ENCODE measurements at regions not wholly inside any gene's neighbourhood (a gene's known extent, or its start where the extent isn't known, plus 50 kb on each side); places are given as distances from the start of the nearest gene placed in this dataset.

- Histone ChIP-seq H3K36me3 (ENCODE audit: insufficient read depth, low read length) (no peaks in the 10 kb centered on the region), H3K9me3 (ENCODE audit: low read length) (no peaks in the 10 kb centered on the region), H3K4me2 (ENCODE audit: low read length) (no peak overlapping the region), H3K4me3 (ENCODE audit: low read depth, low read length, poor library complexity, severe bottlenecking) (no peak overlapping the region), H3K79me2 (ENCODE audit: insufficient read depth, low read length) (no peaks in the 10 kb centered on the region), H3K27ac (ENCODE audit: low read depth, low read length, poor library complexity, severe bottlenecking) (no peak overlapping the region), H3F3A (ENCODE audit: insufficient read depth, low read length) (no peaks in the 10 kb centered on the region), H3K9me2 (ENCODE audit: low read depth, low read length) (no peaks in the 10 kb centered on the region), H3K9ac (ENCODE audit: low read length) (no peak overlapping the region), H3K4me1 (ENCODE audit: insufficient read depth, low read length, severe bottlenecking) (no peaks in the 10 kb centered on the region), H2AFZ (ENCODE audit: low read length) (no peak overlapping the region), H4K20me1 (ENCODE audit: insufficient read depth, low read length) (no peaks in the 10 kb centered on the region), H3K27me3 (ENCODE audit: insufficient read depth, low read length) (no peaks in the 10 kb centered on the region)
- no peak for TF ChIP-seq EZH2 (IDR thresholded peaks at IDR 0.05; ENCODE audit: borderline replicate concordance, low read length)
- TF ChIP-seq, protein P1, sequence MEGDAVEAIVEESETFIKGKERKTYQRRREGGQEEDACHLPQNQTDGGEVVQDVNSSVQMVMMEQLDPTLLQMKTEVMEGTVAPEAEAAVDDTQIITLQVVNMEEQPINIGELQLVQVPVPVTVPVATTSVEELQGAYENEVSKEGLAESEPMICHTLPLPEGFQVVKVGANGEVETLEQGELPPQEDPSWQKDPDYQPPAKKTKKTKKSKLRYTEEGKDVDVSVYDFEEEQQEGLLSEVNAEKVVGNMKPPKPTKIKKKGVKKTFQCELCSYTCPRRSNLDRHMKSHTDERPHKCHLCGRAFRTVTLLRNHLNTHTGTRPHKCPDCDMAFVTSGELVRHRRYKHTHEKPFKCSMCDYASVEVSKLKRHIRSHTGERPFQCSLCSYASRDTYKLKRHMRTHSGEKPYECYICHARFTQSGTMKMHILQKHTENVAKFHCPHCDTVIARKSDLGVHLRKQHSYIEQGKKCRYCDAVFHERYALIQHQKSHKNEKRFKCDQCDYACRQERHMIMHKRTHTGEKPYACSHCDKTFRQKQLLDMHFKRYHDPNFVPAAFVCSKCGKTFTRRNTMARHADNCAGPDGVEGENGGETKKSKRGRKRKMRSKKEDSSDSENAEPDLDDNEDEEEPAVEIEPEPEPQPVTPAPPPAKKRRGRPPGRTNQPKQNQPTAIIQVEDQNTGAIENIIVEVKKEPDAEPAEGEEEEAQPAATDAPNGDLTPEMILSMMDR (IDR thresholded peaks at IDR 0.05; ENCODE audit: low read length) = no peak
These were observed 210.4 kb upstream of the FAR2 start for GRCh38 chr12:28938581-28939235.

DNA sequence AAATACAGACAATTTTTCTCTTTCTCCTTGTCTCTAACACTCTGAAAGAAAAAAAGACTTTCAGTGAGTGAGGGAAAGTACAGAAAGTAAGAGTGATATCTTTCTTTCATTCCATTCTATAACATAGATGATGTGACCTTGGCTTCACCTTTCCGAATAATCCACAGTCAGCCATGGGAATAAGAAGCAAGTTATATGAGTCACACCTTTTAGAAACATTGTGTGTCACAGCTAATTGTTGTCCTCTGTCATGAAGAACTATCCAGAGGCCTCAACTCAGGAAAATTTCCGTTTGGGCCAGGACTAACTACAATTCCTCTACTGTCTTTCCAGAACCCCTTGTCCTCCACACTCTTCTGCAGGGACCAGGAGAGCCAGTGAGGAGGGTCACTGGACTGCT lies 209.7 kb upstream of the FAR2 start:
- Histone ChIP-seq H3K9ac (ENCODE audit: low read length) (no peak overlapping the region), H3K4me1 (ENCODE audit: insufficient read depth, low read length, severe bottlenecking) (no peaks in the 10 kb centered on the region)
- TF ChIP-seq, protein P1 (IDR thresholded peaks at IDR 0.05; ENCODE audit: low read length) = no peak
- TF ChIP-seq EZH2 (IDR thresholded peaks at IDR 0.05; ENCODE audit: borderline replicate concordance, low read length) = no peak

DNA sequence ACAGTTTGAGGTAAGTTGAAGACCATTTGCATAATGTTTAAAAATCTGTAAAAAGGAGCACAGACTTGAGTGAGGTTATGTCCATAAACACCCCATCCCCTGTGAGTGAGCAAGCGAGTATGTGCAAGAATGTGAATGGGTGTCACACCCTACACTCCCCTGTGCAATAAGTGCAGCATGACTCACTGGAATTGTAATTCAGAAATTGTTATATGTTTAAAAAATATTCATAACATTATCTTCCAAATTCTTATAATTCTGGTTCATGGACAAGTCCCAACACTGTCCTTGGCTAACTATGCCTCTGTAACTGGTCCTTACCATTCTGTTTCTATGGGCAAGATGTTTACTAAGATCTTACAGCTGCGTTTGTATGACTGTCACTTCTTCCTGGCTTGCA lies 207.8 kb upstream of the FAR2 start:
- H3F3A ChIP-seq (ENCODE audit: insufficient read depth, low read length) = no peaks in the 10 kb centered on the region
- no peaks in the 10 kb centered on the region for H3K9me3 ChIP-seq (ENCODE audit: low read length)
- H3K9me2 ChIP-seq (ENCODE audit: low read depth, low read length) = no peaks in the 10 kb centered on the region
- H3K4me3 ChIP-seq (ENCODE audit: low read depth, low read length, poor library complexity, severe bottlenecking) = no peak overlapping the region
- H4K20me1 ChIP-seq (ENCODE audit: insufficient read depth, low read length) = no peaks in the 10 kb centered on the region
- no peaks in the 10 kb centered on the region for H3K36me3 ChIP-seq (ENCODE audit: insufficient read depth, low read length)
- TF ChIP-seq, protein P1 (IDR thresholded peaks at IDR 0.05; ENCODE audit: low read length) = no peak
- no peak for TF ChIP-seq EZH2 (IDR thresholded peaks at IDR 0.05; ENCODE audit: borderline replicate concordance, low read length)
- no peaks in the 10 kb centered on the region for H3K4me1 ChIP-seq (ENCODE audit: insufficient read depth, low read length, severe bottlenecking)
- no peak overlapping the region for H3K27ac ChIP-seq (ENCODE audit: low read depth, low read length, poor library complexity, severe bottlenecking)
- H3K9ac ChIP-seq (ENCODE audit: low read length) = no peak overlapping the region
- no peaks in the 10 kb centered on the region for H3K27me3 ChIP-seq (ENCODE audit: insufficient read depth, low read length)
- no peaks in the 10 kb centered on the region for H3K79me2 ChIP-seq (ENCODE audit: insufficient read depth, low read length)
- no peak overlapping the region for H3K4me2 ChIP-seq (ENCODE audit: low read length)
- H2AFZ ChIP-seq (ENCODE audit: low read length) = no peak overlapping the region

More for the DNA sequence above, 209.7 kb upstream of the FAR2 start:
- Histone ChIP-seq H3K4me3 (ENCODE audit: low read depth, low read length, poor library complexity, severe bottlenecking) (no peak overlapping the region), H4K20me1 (ENCODE audit: insufficient read depth, low read length) (no peaks in the 10 kb centered on the region), H3K9me2 (ENCODE audit: low read depth, low read length) (no peaks in the 10 kb centered on the region), H3K4me2 (ENCODE audit: low read length) (no peak overlapping the region), H3K27me3 (ENCODE audit: insufficient read depth, low read length) (no peaks in the 10 kb centered on the region), H3F3A (ENCODE audit: insufficient read depth, low read length) (no peaks in the 10 kb centered on the region), H2AFZ (ENCODE audit: low read length) (no peak overlapping the region), H3K79me2 (ENCODE audit: insufficient read depth, low read length) (no peaks in the 10 kb centered on the region), H3K36me3 (ENCODE audit: insufficient read depth, low read length) (no peaks in the 10 kb centered on the region), H3K27ac (ENCODE audit: low read depth, low read length, poor library complexity, severe bottlenecking) (no peak overlapping the region), H3K9me3 (ENCODE audit: low read length) (no peaks in the 10 kb centered on the region)
